Heart left ventricle (tissue), 13 donors: ENCODE measurements at regions not wholly inside any gene's neighbourhood (a gene's known extent, or its start where the extent isn't known, plus 50 kb on each side); places are given as distances from the start of the nearest gene placed in this dataset.

ENCODE experiments used
- CTCF ChIP-seq, 12 donors: fragments of 200-600 bp; sonication (generic) in 4 of 12; IDR thresholded peaks; one replicate each; pipeline versions ENCODE4 v1.5.0 to v1.8.0; 2018 to 2022; ENCODE audit warnings: antibody characterized with exemption in 12 of 12, mild to moderate bottlenecking in 5 of 12
- POLR2A ChIP-seq, 2 donors: fragments of 450-650 bp; IDR thresholded peaks; one replicate each; pipeline ENCODE4 v1.6.1; 2017; ENCODE audit warnings: antibody characterized with exemption in 2 of 2, mild to moderate bottlenecking in 2 of 2, moderate library complexity in 2 of 2
- donor health status: ischemic (EF 13 %, LVEDD 7.1; RV severe dilation, severe dysfunction).
- donor health status: DM: no; HTN: yes; CAD: no.
- donor health status: DM: no; HTN: no; CAD: no.
- donor health status: ischemic (EF 25% LVEDD 6.9; RV normal size, moderate dysfunction).
- donor health status: ischemic (EF 25% LVEDD 5.7; RV mildly dilated, moderate dysfunction).
- donor health status: ischemic (EF 35%, LVEDD 5.7; RV mildly dilated, moderate dysfunction).
- donor health status: nonischemic (EF 11% LVEDD 7.7; RV severe dilation, severe dysfunction).
- donor health status: DM: yes; HTN: yes; CAD: no.
- donor health status: PGD.
- donor health status: ischemic (EF 29% LVEDD 5.4; RV normal size, mild dysfunction).
- donor health status: nonischemic (EF 23%, LVEDD 6.1; RV moderate dilation, normal function).

- no peak for TF ChIP-seq CTCF (IDR thresholded peaks at IDR 0.05)
- no peak for TF ChIP-seq POLR2A (IDR thresholded peaks at IDR 0.05)
Measured at GRCh38 chr4:73312967-73313366, 54.4 kb upstream of the ANKRD17 start.
